H1 (cell line): ENCODE measurements at regions not wholly inside any gene's neighbourhood (a gene's known extent, or its start where the extent isn't known, plus 50 kb on each side); places are given as distances from the start of the nearest gene placed in this dataset.
A peak's percentile ranks its signal among the peaks of the same experiment; 100 is the strongest.

Source experiments
- CTCF ChIA-PET: fragments of 300-600 bp; sonication (Branson Sonifier 250); formaldehyde crosslinking; loops from one replicate; lab custom pipeline; 2021; ENCODE audit not compliant: partially characterized antibody; lab: Charles Lee
- POLR2A ChIA-PET: fragments of 300-600 bp; sonication (Branson Sonifier 250); formaldehyde crosslinking; loops from one replicate; lab custom pipeline; 2021; ENCODE audit warnings: inconsistent platforms; ENCODE audit not compliant: partially characterized antibody; lab: Charles Lee
- DNase-seq, 2 experiments: peaks; one replicate each; pipeline versions ENCODE4 v3.0.0 to v3.0.0-alpha.2; 2010 to 2022; ENCODE audit warnings: low spot score in 2 of 2, low read depth in 1 of 2, mixed read lengths in 1 of 2
- FAIRE-seq: peaks from 2 replicates; lab custom pipeline; 2011; peaks lifted over from hg19 to GRCh38; lab: Jason Lieb, UNC
- H2AFZ ChIP-seq: 2 replicates; pipeline ENCODE4 v1.8.1; 2012; ENCODE audit warnings: low read length, inconsistent platforms
- H2AK5ac ChIP-seq: 2 replicates; pipeline ENCODE4 v1.6.1; 2013; ENCODE audit warnings: low read depth, low read length
- H2BK120ac ChIP-seq: replicated peaks from 2 replicates; pipeline ENCODE3; 2013; ENCODE audit warnings: low read depth, low read length, inconsistent platforms
- H2BK12ac ChIP-seq: 2 replicates; pipeline ENCODE4 v1.6.1; 2013; ENCODE audit warnings: low read depth, low read length
- H2BK15ac ChIP-seq: 2 replicates; pipeline ENCODE4 v1.6.1; 2013; ENCODE audit warnings: low read length
- H2BK20ac ChIP-seq: 2 replicates; pipeline ENCODE4 v1.6.1; 2013; ENCODE audit warnings: low read length
- H2BK5ac ChIP-seq: 2 replicates; pipeline ENCODE4 v1.6.1; 2013; ENCODE audit warnings: low read depth, low read length
- H3K14ac ChIP-seq: 2 replicates; pipeline ENCODE4 v1.6.1; 2013; ENCODE audit warnings: inconsistent platforms; ENCODE audit not compliant: insufficient read length
- H3K18ac ChIP-seq: 2 replicates; pipeline ENCODE4 v1.6.1; 2013; ENCODE audit warnings: low read length; ENCODE audit errors: extremely low read depth
- H3K23ac ChIP-seq: 2 replicates; pipeline ENCODE4 v1.6.1; 2013; ENCODE audit warnings: inconsistent platforms; ENCODE audit not compliant: insufficient read length
- H3K23me2 ChIP-seq: 2 replicates; pipeline ENCODE4 v1.6.1; 2013; ENCODE audit warnings: low read depth, low read length
- H3K27ac ChIP-seq: 2 replicates; pipeline ENCODE4 v1.6.1; 2011; ENCODE audit warnings: low read depth, low read length, inconsistent platforms
- H3K27me3 ChIP-seq, 4 experiments: replicated peaks in 1 of 4; 1 replicate in 1 of 4; 2 replicates in 3 of 4; pipeline versions ENCODE4 v1.6.1 to v1.8.1; 2011 to 2013; ENCODE audit warnings: low read length in 3 of 4, mild to moderate bottlenecking in 3 of 4, inconsistent platforms in 2 of 4, mixed read lengths in 2 of 4, moderate library complexity in 1 of 4; ENCODE audit not compliant: control insufficient read depth in 3 of 4, insufficient read depth in 3 of 4; ENCODE audit errors: extremely low read depth in 1 of 4
- H3K36me3 ChIP-seq, 4 experiments: 2 replicates each; pipeline versions ENCODE4 v1.6.1 to v1.8.1; 2011 to 2013; ENCODE audit warnings: mild to moderate bottlenecking in 4 of 4, low read length in 3 of 4, moderate library complexity in 2 of 4, control low read depth in 1 of 4, inconsistent platforms in 1 of 4; ENCODE audit not compliant: insufficient read depth in 4 of 4, control insufficient read depth in 2 of 4
- H3K4ac ChIP-seq: replicated peaks from 2 replicates; pipeline ENCODE3; 2013; ENCODE audit warnings: low read length, low read depth, mixed read lengths, inconsistent platforms; ENCODE audit not compliant: insufficient read length
- H3K4me1 ChIP-seq, 4 experiments: replicated peaks in 1 of 4; 1 replicate in 1 of 4; 2 replicates in 3 of 4; pipeline versions ENCODE4 v1.6.1 to v1.8.1; 2011 to 2013; ENCODE audit warnings: low read length in 3 of 4, inconsistent platforms in 2 of 4, mixed read lengths in 1 of 4; ENCODE audit not compliant: insufficient read depth in 4 of 4, control insufficient read depth in 3 of 4
- H3K4me2 ChIP-seq, 2 experiments: 2 replicates each; pipeline versions ENCODE4 v1.6.1 to v1.8.1; 2011 to 2013; ENCODE audit warnings: low read depth in 2 of 2, low read length in 2 of 2, control low read depth in 1 of 2, inconsistent platforms in 1 of 2, mild to moderate bottlenecking in 1 of 2; ENCODE audit not compliant: insufficient read depth in 1 of 2
- H3K4me3 ChIP-seq, 4 experiments: fragments of 200-600, 300-600 bp in 1 of 4; sonication (generic), shearing (Covaris generic), sonication (Bioruptor Twin) in 1 of 4; 2 replicates each; pipeline versions ENCODE4 v1.5.1 to v1.8.1; 2011 to 2016; ENCODE audit warnings: low read length in 4 of 4, low read depth in 3 of 4, control low read depth in 2 of 4, inconsistent platforms in 2 of 4, mild to moderate bottlenecking in 2 of 4, mixed read lengths in 1 of 4, moderate library complexity in 1 of 4; ENCODE audit not compliant: insufficient read depth in 2 of 4; ENCODE audit errors: extremely low read depth in 1 of 4
- H3K56ac ChIP-seq: replicated peaks from 2 replicates; pipeline ENCODE3; 2013; ENCODE audit warnings: low read depth, mild to moderate bottlenecking, mixed read lengths, low read length, inconsistent platforms; ENCODE audit not compliant: insufficient read length
- H3K79me1 ChIP-seq: 2 replicates; pipeline ENCODE4 v1.6.1; 2013; ENCODE audit warnings: low read depth, low read length, control low read depth
- H3K79me2 ChIP-seq, 2 experiments: 2 replicates each; pipeline versions ENCODE4 v1.6.1 to v1.8.1; 2012 to 2013; ENCODE audit warnings: low read length in 2 of 2, mild to moderate bottlenecking in 2 of 2, inconsistent platforms in 1 of 2; ENCODE audit not compliant: insufficient read depth in 2 of 2, control insufficient read depth in 1 of 2
- H3K9ac ChIP-seq, 4 experiments: replicated peaks in 1 of 4; 1 replicate in 1 of 4; 2 replicates in 3 of 4; pipeline versions ENCODE4 v1.6.1 to v1.8.1; 2011 to 2013; ENCODE audit warnings: low read depth in 3 of 4, low read length in 3 of 4, control low read depth in 2 of 4, mild to moderate bottlenecking in 2 of 4, moderate library complexity in 2 of 4, inconsistent platforms in 1 of 4; ENCODE audit errors: extremely low read depth in 1 of 4
- H3K9me3 ChIP-seq, 2 experiments: 2 replicates each; pipeline versions ENCODE4 v1.6.1 to v1.8.1; 2012 to 2013; ENCODE audit warnings: mild to moderate bottlenecking in 2 of 2, moderate library complexity in 2 of 2, control low read depth in 1 of 2, inconsistent platforms in 1 of 2, low read depth in 1 of 2, low read length in 1 of 2, mixed read lengths in 1 of 2; ENCODE audit not compliant: insufficient read depth in 2 of 2
- H4K20me1 ChIP-seq, 2 experiments: replicated peaks in 1 of 2; 2 replicates each; pipeline versions ENCODE3 to v1.8.1; 2011 to 2013; ENCODE audit warnings: inconsistent platforms in 2 of 2, low read length in 2 of 2, mild to moderate bottlenecking in 1 of 2; ENCODE audit not compliant: insufficient read depth in 2 of 2, control insufficient read depth in 1 of 2
- H4K5ac ChIP-seq: 2 replicates; pipeline ENCODE4 v1.6.1; 2013; ENCODE audit warnings: low read length, low read depth, mixed read lengths, inconsistent platforms; ENCODE audit not compliant: insufficient read length
- H4K8ac ChIP-seq: 2 replicates; pipeline ENCODE4 v1.8.0; 2013; ENCODE audit warnings: mild to moderate bottlenecking, moderate library complexity, low read length, inconsistent platforms; ENCODE audit not compliant: insufficient read depth; ENCODE audit errors: extremely low read depth
- H4K91ac ChIP-seq: replicated peaks from 2 replicates; pipeline ENCODE3; 2013; ENCODE audit warnings: low read length, mixed read lengths, inconsistent platforms; ENCODE audit not compliant: insufficient read length
- ASH2L ChIP-seq: fragments of 200-600, 300-600 bp; sonication (generic); IDR thresholded peaks from one replicate; pipeline ENCODE4 v1.7.1; 2017; ENCODE audit warnings: low read length
- CEBPB ChIP-seq: IDR thresholded peaks from 2 replicates; pipeline ENCODE4 v1.6.1; 2012; ENCODE audit warnings: low read depth, low read length
- FOSL1 ChIP-seq: IDR thresholded peaks from 2 replicates; pipeline ENCODE4 v1.6.1; 2011; ENCODE audit warnings: mild to moderate bottlenecking, low read depth, low read length, moderate library complexity; ENCODE audit not compliant: insufficient read depth
- GABPA ChIP-seq: IDR thresholded peaks from 2 replicates; pipeline ENCODE4 v1.6.1; 2011; ENCODE audit warnings: mild to moderate bottlenecking, low read length, moderate library complexity, borderline replicate concordance; ENCODE audit not compliant: insufficient read depth
- SP1 ChIP-seq: IDR thresholded peaks from 2 replicates; pipeline ENCODE4 v1.6.1; 2011; ENCODE audit warnings: low read depth, low read length
- WGBS, 2 experiments: shearing (Covaris generic) in 1 of 2; methylation state at CpG; one replicate each; pipeline versions ENCODE4 v1.1.6 to v1.1.7; 2013 to 2015; ENCODE audit warnings: low lambda C conversion rate in 2 of 2, mixed read lengths in 2 of 2, inconsistent platforms in 1 of 2, low coverage in 1 of 2, missing lambda C conversion rate in 1 of 2; ENCODE audit not compliant: insufficient replicate concordance in 2 of 2, insufficient coverage in 1 of 2, insufficient read length in 1 of 2; ENCODE audit errors: extremely low coverage in 1 of 2, missing lambda C conversion rate in 1 of 2; 5-methylcytosine and 5-hydroxymethylcytosine counted together

DNA sequence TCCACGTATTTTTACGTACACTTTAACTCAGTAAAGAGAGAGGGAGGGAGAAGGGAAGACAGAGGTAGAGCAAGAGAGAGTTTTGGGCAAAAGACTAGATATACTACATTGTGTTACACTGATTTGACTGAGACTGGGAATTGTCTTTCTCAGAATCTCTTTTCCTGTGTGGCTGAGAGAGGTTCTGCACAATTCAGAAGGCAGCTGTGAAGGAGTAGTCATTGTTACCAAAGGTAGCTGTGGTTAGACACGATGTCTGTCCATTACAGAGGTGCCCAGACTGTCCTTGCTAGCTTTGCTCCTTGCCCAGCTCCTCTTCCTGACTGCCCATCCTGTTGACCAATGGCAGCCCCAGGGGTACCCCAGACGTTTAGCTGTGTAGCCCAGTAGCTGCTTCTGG is 577.5 kb upstream of the CBLB start:
- H3K23ac ChIP-seq, result no peak overlapping the region
- 80% methylated on average over 4 of the region's 4 CpGs; no CpG with 5 or more reads in 1 of the 2 experiments for WGBS, 2 experiments
- ChIA-PET POLR2A (no interaction called here), CTCF (no interaction called here)
- H3K9ac ChIP-seq, result no peak overlapping the region
- no peak overlapping the region for H3K4me2 ChIP-seq
- H4K8ac ChIP-seq, result no peak overlapping the region
- H4K20me1 ChIP-seq, result no peaks in the 10 kb centered on the region
- no peak overlapping the region for H3K56ac ChIP-seq
- H3K9me3 ChIP-seq, result 0 out of 4 replicates have a peak, but pooled peaks cover 0 to 2% of the 10 kb centered on the region in 2 experiments
- H3K79me1 ChIP-seq, result no peaks in the 10 kb centered on the region
- no peaks in the 10 kb centered on the region for H3K79me2 ChIP-seq
- H3K4me1 ChIP-seq, result no peaks in the 10 kb centered on the region; a peak in 1 of 7 replicates
- H2AK5ac ChIP-seq, result no peak overlapping the region
- peak overlapping the region; percentile 93 for H2AFZ ChIP-seq
- H3K23me2 ChIP-seq, result no peaks in the 10 kb centered on the region
- no peak overlapping the region for H2BK120ac ChIP-seq
- no peak overlapping the region for H3K14ac ChIP-seq
- no peak overlapping the region for H2BK20ac ChIP-seq
- no peak overlapping the region for H4K5ac ChIP-seq
- no peak overlapping the region for H4K91ac ChIP-seq
- no peak overlapping the region for H2BK5ac ChIP-seq
- no peak overlapping the region for H2BK12ac ChIP-seq
- peak overlapping the region; percentile 2; the same call in 1 of the 2 replicates for H3K18ac ChIP-seq
- FAIRE-seq (no peak), DNase-seq (no peak)
- H3K4me3 ChIP-seq, result no peak overlapping the region
- peaks cover 0 to 1% (median 0%) of the 10 kb centered on the region in 4 experiments; a peak in 1 of 7 replicates for H3K27me3 ChIP-seq
- no peak overlapping the region for H2BK15ac ChIP-seq
- H3K4ac ChIP-seq, result no peak overlapping the region
- TF ChIP-seq SP1 (no peak), GABPA (no peak), FOSL1 (no peak), ASH2L (no peak), CEBPB (no peak)
- H3K27ac ChIP-seq, result no peak overlapping the region
- H3K36me3 ChIP-seq, result no peaks in the 10 kb centered on the region
